SK-N-SH treated with all-trans-retinoic acid at 6 μM for 48 hours (cell line): ENCODE measurements at regions not wholly inside any gene's neighbourhood (a gene's known extent, or its start where the extent isn't known, plus 50 kb on each side); places are given as distances from the start of the nearest gene placed in this dataset.

Experiments used
- SNAI2 ChIP-seq: fragments of 250-450 bp; sonication (Bioruptor Pico); IDR thresholded peaks from 2 replicates; pipeline ENCODE4 v1.5.0; 2020; ENCODE audit warnings: mild to moderate bottlenecking, moderate library complexity
- ZFP3 ChIP-seq: fragments of 250-450 bp; sonication (Bioruptor Pico); IDR thresholded peaks from 2 replicates; pipeline ENCODE4 v1.5.0; 2020; ENCODE audit warnings: mild to moderate bottlenecking, moderate library complexity
- ZFP30 ChIP-seq: fragments of 450-650 bp; formaldehyde crosslinking; IDR thresholded peaks from 2 replicates; pipeline ENCODE4 v1.5.0; 2022; ENCODE audit warnings: mild to moderate bottlenecking, moderate library complexity
- ZNF565 ChIP-seq: fragments of 450-650 bp; formaldehyde crosslinking; conservative IDR thresholded peaks from 2 replicates; pipeline ENCODE4 v1.5.0; 2020; ENCODE audit warnings: low read depth, mild to moderate bottlenecking, moderate library complexity

DNA sequence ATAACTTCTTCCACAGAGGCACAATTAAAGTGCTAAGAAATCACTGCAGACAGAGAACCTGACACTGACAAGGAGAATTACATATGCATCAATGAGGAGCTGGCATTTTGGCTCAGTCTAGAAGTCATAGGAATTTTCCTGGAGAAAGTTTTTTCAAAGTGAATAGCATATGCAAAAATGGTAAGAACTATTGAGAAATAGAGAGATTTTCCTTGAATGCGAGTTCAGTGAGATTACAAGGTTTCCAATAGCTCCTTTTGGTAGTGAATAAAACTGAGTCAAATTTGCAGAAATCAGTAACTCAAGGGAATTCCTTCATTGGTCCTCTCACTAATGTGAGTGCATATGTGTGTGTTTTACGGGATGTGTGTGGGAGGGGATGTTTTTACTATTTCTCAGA is 557.5 kb downstream of the PPARGC1A start:
- TF ChIP-seq ZFP30 (no peak), ZFP3 (no peak), SNAI2 (CRISPR knock-in tag) (no peak), ZNF565 (CRISPR knock-in tag) (no peak)
